OCI-LY3 (cell line): ENCODE measurements at regions not wholly inside any gene's neighbourhood (a gene's known extent, or its start where the extent isn't known, plus 50 kb on each side); places are given as distances from the start of the nearest gene placed in this dataset.

Source experiments
- H2AFZ ChIP-seq: fragments of 200-600, 300-600 bp; shearing (Covaris generic); 2 replicates; pipeline ENCODE4 v1.6.0; 2014; ENCODE audit warnings: antibody characterized with exemption, low read depth, low read length
- H3K27ac ChIP-seq: fragments of 200-600, 300-600 bp; sonication (generic); 2 replicates; pipeline ENCODE4 v1.5.1; 2014; ENCODE audit warnings: mild to moderate bottlenecking, low read length, moderate library complexity, mixed read lengths
- H3K27me3 ChIP-seq: fragments of 200-600, 300-600 bp; sonication (generic); 2 replicates; pipeline ENCODE4 v1.6.1; 2014; ENCODE audit warnings: low read depth, low read length, mixed read lengths
- H3K36me3 ChIP-seq: fragments of 200-600, 300-600 bp; sonication (generic); replicated peaks from 2 replicates; pipeline ENCODE3; 2014; ENCODE audit warnings: low read depth, low read length, mixed read lengths
- H3K4me1 ChIP-seq: fragments of 300-600, 200-600 bp; sonication (generic); 2 replicates; pipeline ENCODE4 v1.6.1; 2014; ENCODE audit warnings: low read length, mixed read lengths
- H3K4me2 ChIP-seq: fragments of 200-600, 300-600 bp; sonication (generic); 2 replicates; pipeline ENCODE4 v1.6.1; 2014; ENCODE audit warnings: low read length, mixed read lengths
- H3K4me3 ChIP-seq: fragments of 300-600, 200-600 bp; sonication (generic); 2 replicates; pipeline ENCODE4 v1.5.1; 2014; ENCODE audit warnings: antibody characterized with exemption, mild to moderate bottlenecking, low read length, moderate library complexity
- H3K79me2 ChIP-seq: fragments of 300-600, 200-600 bp; shearing (Covaris generic); 2 replicates; pipeline ENCODE4 v1.6.1; 2014; ENCODE audit warnings: mild to moderate bottlenecking, low read length, mixed read lengths
- H3K9ac ChIP-seq: fragments of 300-600, 200-600 bp; shearing (Covaris generic); 2 replicates; pipeline ENCODE4 v1.6.0; 2014; ENCODE audit warnings: mild to moderate bottlenecking, low read length, moderate library complexity
- H3K9me3 ChIP-seq: fragments of 200-600, 300-600 bp; shearing (Covaris generic); 2 replicates; pipeline ENCODE4 v1.6.1; 2014; ENCODE audit warnings: low read length, mixed read lengths; ENCODE audit not compliant: insufficient read depth
- H4K20me1 ChIP-seq: fragments of 200-600, 300-600 bp; sonication (generic); 2 replicates; pipeline ENCODE4 v1.6.1; 2016; ENCODE audit warnings: low read length, mixed read lengths; ENCODE audit not compliant: insufficient read depth
- CTCF ChIP-seq: fragments of 200-600, 300-600 bp; sonication (generic); IDR thresholded peaks from 2 replicates; pipeline ENCODE4 v1.5.1; 2014; ENCODE audit warnings: antibody characterized with exemption, low read length, low read depth
- EZH2phosphoT487 ChIP-seq: fragments of 200-600 bp; shearing (Covaris generic); IDR thresholded peaks from 2 replicates; pipeline ENCODE4 v1.6.1; 2018; ENCODE audit warnings: antibody characterized with exemption, mixed run types, low read depth

DNA sequence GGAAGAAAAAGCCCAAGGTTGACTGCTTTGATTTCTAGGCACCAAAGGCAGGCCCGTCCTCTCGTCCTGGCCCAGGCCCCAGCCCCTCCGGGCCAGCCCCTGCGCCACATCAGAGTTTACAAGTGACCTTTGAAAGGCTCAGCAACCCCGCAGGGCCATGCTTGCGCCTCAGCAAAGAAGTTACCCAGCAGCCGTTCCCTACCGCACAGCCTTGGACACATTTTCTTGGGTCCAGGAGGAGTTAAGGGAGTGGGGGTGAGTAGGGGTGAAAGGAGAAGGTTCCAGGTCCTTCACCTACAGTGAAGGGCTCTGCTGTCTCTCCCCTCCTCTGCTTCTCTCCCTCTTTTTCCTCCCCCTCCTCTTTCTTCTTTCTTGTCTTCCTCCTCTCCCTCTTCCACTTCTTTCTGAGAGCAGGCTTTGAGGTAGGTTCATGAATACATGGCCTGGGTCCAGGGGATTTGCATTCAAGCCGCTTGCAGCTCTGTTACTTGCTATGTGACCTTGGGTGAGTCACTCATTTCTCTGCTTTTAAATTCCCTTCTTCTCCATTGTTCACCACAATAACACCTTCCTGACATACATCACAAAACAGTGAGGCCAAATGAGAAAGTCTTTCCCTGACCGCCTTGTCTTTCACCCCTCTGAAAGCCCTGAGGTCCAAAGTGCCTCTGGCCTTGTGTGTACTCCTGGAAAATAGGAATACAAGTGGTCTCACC is 223.3 kb upstream of the TPRG1 start:
- peak overlapping the region; percentile 84 for H3K4me2 ChIP-seq
- TF ChIP-seq EZH2phosphoT487: no peak
- no peak for TF ChIP-seq CTCF
- peak overlapping the region; percentile 97 for H3K27ac ChIP-seq
- no peaks in the 10 kb centered on the region for H3K27me3 ChIP-seq
- no peak overlapping the region for H2AFZ ChIP-seq
- H3K79me2 ChIP-seq: 0 out of 2 replicates have a peak, but pooled peaks cover 3% of the 10 kb centered on the region
- H3K9me3 ChIP-seq: no peaks in the 10 kb centered on the region
- no peaks in the 10 kb centered on the region for H4K20me1 ChIP-seq
- H3K36me3 ChIP-seq: peaks cover 41% of the 10 kb centered on the region
- peaks cover 79% of the 10 kb centered on the region for H3K4me1 ChIP-seq
- peak overlapping the region; percentile 96 for H3K9ac ChIP-seq
- H3K4me3 ChIP-seq: peak overlapping the region; percentile 64

DNA sequence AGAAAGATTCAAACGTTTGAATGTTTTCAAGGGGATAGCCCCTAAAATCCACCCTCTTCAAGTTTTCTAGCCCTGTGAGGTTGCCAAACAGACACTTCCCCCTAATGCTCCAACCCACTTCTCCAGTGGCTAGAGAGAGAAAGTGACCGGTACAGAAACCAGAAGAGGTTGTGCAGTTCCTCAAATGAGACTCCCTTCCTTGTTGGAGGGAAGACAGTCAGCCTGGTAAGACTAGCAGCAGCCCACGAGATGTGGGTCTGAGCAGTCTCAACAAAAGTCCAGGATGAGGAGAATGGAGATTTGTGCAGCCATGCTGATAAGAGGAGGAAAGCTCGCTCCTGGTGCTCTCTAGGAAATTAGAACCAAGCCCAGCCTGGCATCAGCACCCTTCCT is 222.8 kb upstream of the TPRG1 start:
- Histone ChIP-seq H3K4me1 (peaks cover 84% of the 10 kb centered on the region), H3K4me2 (peak overlapping the region; percentile 84), H3K4me3 (peak overlapping the region; percentile 64), H3K79me2 (0 out of 2 replicates have a peak, but pooled peaks cover 3% of the 10 kb centered on the region), H3K9me3 (no peaks in the 10 kb centered on the region), H3K27ac (peak overlapping the region; percentile 97), H3K9ac (peak overlapping the region; percentile 96), H3K36me3 (peaks cover 35% of the 10 kb centered on the region), H3K27me3 (no peaks in the 10 kb centered on the region), H4K20me1 (no peaks in the 10 kb centered on the region), H2AFZ (no peak overlapping the region)
- TF ChIP-seq CTCF: no peak
- no peak for TF ChIP-seq EZH2phosphoT487

DNA sequence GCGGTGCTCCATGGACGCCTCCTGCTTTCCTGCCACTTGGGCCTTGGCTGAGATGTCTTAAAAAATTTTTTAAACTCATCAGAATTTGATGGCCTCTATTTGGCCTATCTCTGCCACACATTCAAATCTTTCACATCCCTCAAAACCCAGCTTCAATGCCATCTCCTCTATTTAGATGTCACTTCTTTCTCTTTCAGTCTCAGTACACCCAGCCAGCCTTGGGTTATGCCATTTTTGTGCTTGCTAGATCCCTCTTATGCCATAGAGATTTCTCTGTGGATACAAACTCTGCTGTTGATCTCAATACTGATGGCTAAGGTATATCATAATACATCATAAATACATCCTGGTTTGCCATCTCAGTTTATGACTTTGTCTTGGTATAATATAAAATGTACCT is 222.3 kb upstream of the TPRG1 start:
- no peaks in the 10 kb centered on the region for H3K27me3 ChIP-seq
- peak overlapping the region; percentile 11; the same call in 1 of the 2 replicates for H3K4me3 ChIP-seq
- H2AFZ ChIP-seq: no peak overlapping the region
- no peaks in the 10 kb centered on the region for H3K9me3 ChIP-seq
- TF ChIP-seq EZH2phosphoT487 (no peak), CTCF (no peak)
- peak overlapping the region; percentile 96 for H3K9ac ChIP-seq
- peak overlapping the region; percentile 97 for H3K27ac ChIP-seq
- H4K20me1 ChIP-seq: no peaks in the 10 kb centered on the region
- peak overlapping the region; percentile 84 for H3K4me2 ChIP-seq
- H3K36me3 ChIP-seq: peaks cover 31% of the 10 kb centered on the region
- H3K4me1 ChIP-seq: peaks cover 89% of the 10 kb centered on the region
- 0 out of 2 replicates have a peak, but pooled peaks cover 3% of the 10 kb centered on the region for H3K79me2 ChIP-seq

DNA sequence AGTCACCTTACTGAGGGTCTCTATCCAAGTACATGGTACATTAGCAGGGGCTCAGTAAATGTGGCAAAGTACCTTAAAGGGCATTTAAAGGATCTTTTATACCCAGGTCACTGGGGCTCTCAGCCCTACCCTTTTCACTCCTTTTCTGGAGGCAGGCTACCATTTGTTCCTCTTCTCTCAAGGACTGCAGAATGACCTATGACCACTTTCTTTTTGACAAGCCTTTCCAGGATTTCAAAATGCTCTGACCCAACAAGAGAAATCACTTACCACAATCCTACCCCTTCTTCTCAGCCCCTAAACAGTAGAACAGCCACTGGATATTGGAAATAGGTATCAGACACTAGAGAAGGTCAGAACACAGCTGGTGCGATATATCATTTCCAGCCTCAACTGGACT is 221.8 kb upstream of the TPRG1 start:
- peaks cover 94% of the 10 kb centered on the region for H3K4me1 ChIP-seq
- peak overlapping the region; percentile 84; the same call in 1 of the 2 replicates for H3K4me2 ChIP-seq
- 0 out of 2 replicates have a peak, but pooled peaks cover 3% of the 10 kb centered on the region for H3K79me2 ChIP-seq
- H3K27me3 ChIP-seq: no peaks in the 10 kb centered on the region
- TF ChIP-seq EZH2phosphoT487 (no peak), CTCF (no peak)
- H4K20me1 ChIP-seq: no peaks in the 10 kb centered on the region
- H3K27ac ChIP-seq: peak overlapping the region; percentile 97
- H2AFZ ChIP-seq: no peak overlapping the region
- H3K4me3 ChIP-seq: no peak overlapping the region
- H3K9me3 ChIP-seq: no peaks in the 10 kb centered on the region
- peak overlapping the region; percentile 96; the same call in 1 of the 2 replicates for H3K9ac ChIP-seq
- peaks cover 28% of the 10 kb centered on the region for H3K36me3 ChIP-seq
